Bronchial epithelial cell (primary cell): ENCODE measurements at regions not wholly inside any gene's neighbourhood (a gene's known extent, or its start where the extent isn't known, plus 50 kb on each side); places are given as distances from the start of the nearest gene placed in this dataset.

Experiments
- DNase-seq: peaks from one replicate; pipeline ENCODE4 v3.0.0-alpha.2; 2010; ENCODE audit warnings: low read depth
- FAIRE-seq: peaks from 2 replicates; lab custom pipeline; 2011; peaks lifted over from hg19 to GRCh38; lab: Jason Lieb, UNC
- H3K27me3 ChIP-seq: 2 replicates; pipeline ENCODE4 v1.5.1; 2011; ENCODE audit warnings: low read length; ENCODE audit not compliant: control insufficient read depth, insufficient read depth
- H3K36me3 ChIP-seq: 2 replicates; pipeline ENCODE4 v1.5.1; 2011; ENCODE audit warnings: low read length; ENCODE audit not compliant: control insufficient read depth, insufficient read depth
- H3K4me3 ChIP-seq: 2 replicates; pipeline ENCODE4 v1.5.1; 2011; ENCODE audit warnings: mild to moderate bottlenecking, low read depth, low read length, control low read depth
- TF ChIP-seq, protein P1 (sequence below): IDR thresholded peaks from 2 replicates; pipeline ENCODE4 v1.5.1; 2011; ENCODE audit warnings: mild to moderate bottlenecking, moderate library complexity, low read length, control low read depth, inconsistent platforms; ENCODE audit not compliant: insufficient read depth, severe bottlenecking

GRCh38 chr15:97248376-97248775 is 712.1 kb upstream of the ARRDC4 start:
- no peak overlapping the region for H3K4me3 ChIP-seq
- TF ChIP-seq, protein P1, sequence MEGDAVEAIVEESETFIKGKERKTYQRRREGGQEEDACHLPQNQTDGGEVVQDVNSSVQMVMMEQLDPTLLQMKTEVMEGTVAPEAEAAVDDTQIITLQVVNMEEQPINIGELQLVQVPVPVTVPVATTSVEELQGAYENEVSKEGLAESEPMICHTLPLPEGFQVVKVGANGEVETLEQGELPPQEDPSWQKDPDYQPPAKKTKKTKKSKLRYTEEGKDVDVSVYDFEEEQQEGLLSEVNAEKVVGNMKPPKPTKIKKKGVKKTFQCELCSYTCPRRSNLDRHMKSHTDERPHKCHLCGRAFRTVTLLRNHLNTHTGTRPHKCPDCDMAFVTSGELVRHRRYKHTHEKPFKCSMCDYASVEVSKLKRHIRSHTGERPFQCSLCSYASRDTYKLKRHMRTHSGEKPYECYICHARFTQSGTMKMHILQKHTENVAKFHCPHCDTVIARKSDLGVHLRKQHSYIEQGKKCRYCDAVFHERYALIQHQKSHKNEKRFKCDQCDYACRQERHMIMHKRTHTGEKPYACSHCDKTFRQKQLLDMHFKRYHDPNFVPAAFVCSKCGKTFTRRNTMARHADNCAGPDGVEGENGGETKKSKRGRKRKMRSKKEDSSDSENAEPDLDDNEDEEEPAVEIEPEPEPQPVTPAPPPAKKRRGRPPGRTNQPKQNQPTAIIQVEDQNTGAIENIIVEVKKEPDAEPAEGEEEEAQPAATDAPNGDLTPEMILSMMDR: no peak
- H3K36me3 ChIP-seq: no peaks in the 10 kb centered on the region
- H3K27me3 ChIP-seq: no peaks in the 10 kb centered on the region
- DNase-seq (no peak), FAIRE-seq (no peak)

- Histone ChIP-seq H3K4me3 (no peak overlapping the region), H3K27me3 (no peaks in the 10 kb centered on the region), H3K36me3 (no peaks in the 10 kb centered on the region)
- TF ChIP-seq, protein P1: no peak
- no peak for FAIRE-seq
- DNase-seq: no peak
These were observed 700.6 kb upstream of the ARRDC4 start for GRCh38 chr15:97259943-97260342.

GRCh38 chr15:97301166-97301565 is 659.3 kb upstream of the ARRDC4 start:
- FAIRE-seq (no peak), DNase-seq (no peak)
- Histone ChIP-seq H3K4me3 (no peak overlapping the region), H3K27me3 (no peaks in the 10 kb centered on the region), H3K36me3 (no peaks in the 10 kb centered on the region)
- TF ChIP-seq, protein P1: no peak

- H3K36me3 ChIP-seq: no peaks in the 10 kb centered on the region
These were observed 644.1 kb upstream of the ARRDC4 start for GRCh38 chr15:97316362-97316761.

GRCh38 chr15:97317163-97317562 is 643.3 kb upstream of the ARRDC4 start:
- FAIRE-seq (no peak), DNase-seq (no peak)
- TF ChIP-seq, protein P1: no peak
- H3K4me3 ChIP-seq: no peak overlapping the region
- no peaks in the 10 kb centered on the region for H3K36me3 ChIP-seq
- no peaks in the 10 kb centered on the region for H3K27me3 ChIP-seq

More at GRCh38 chr15:97316362-97316761, 644.1 kb upstream of the ARRDC4 start:
- TF ChIP-seq, protein P1: no peak
- DNase-seq (no peak), FAIRE-seq (no peak)
- H3K4me3 ChIP-seq: no peak overlapping the region
- no peaks in the 10 kb centered on the region for H3K27me3 ChIP-seq

DNA sequence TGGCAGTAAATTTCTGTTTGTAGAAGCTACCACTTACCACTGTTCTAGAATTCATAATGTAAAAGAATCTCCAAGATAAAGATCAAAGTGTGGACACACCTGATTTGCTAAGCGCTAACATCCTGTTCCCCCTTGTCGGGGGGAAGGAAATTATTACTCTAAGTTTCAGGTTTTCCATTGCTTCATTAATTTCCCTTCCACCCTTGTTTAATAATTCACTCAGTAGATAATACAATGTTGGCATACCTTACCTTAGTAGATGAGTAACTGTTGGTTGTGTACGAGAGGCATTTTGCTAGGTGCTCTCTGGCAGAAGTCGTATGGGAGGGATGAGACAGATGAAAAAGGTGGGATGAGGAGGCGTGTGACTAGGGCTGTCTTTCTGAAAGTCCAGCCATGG is 641.2 kb upstream of the ARRDC4 start:
- DNase-seq: no peak
- no peak overlapping the region for H3K4me3 ChIP-seq
- no peaks in the 10 kb centered on the region for H3K27me3 ChIP-seq
- FAIRE-seq: no peak
- H3K36me3 ChIP-seq: no peaks in the 10 kb centered on the region
- TF ChIP-seq, protein P1: no peak
